ENCODE measurements at regions not wholly inside any gene's neighbourhood (a gene's known extent, or its start where the extent isn't known, plus 50 kb on each side); places are given as distances from the start of the nearest gene placed in this dataset.

- TF ChIP-seq CTCF (conservative IDR thresholded peaks at IDR 0.05; ENCODE audit: low read depth, low read length) (no peak), FOS (IDR thresholded peaks at IDR 0.05; ENCODE audit: low read depth, low read length) (no peak), MAFK (IDR thresholded peaks at IDR 0.05; ENCODE audit: low read depth, low read length) (no peak), RFX5 (IDR thresholded peaks at IDR 0.05; ENCODE audit: low read depth, low read length) (no peak), POLR2A (IDR thresholded peaks at IDR 0.05; ENCODE audit: low read depth, low read length) (no peak), MXI1 (IDR thresholded peaks at IDR 0.05; ENCODE audit: borderline replicate concordance, low read depth, low read length) (no peak)
Observed at GRCh38 chr16:66052745-66053144, 313.7 kb upstream of the CDH5 start.
